Caco-2 (cell line): ENCODE measurements at regions not wholly inside any gene's neighbourhood (a gene's known extent, or its start where the extent isn't known, plus 50 kb on each side); places are given as distances from the start of the nearest gene placed in this dataset.

Experiments used
- BruUV-seq: library from RNA; stranded (reverse); fragments of 400-500 nt; replicated peaks from 2 replicates; lab custom pipeline; 2021; lab: Mats Ljungman, UMichigan
- CTCF ChIA-PET: fragments of 300-600 bp; sonication (Branson Sonifier 250); formaldehyde crosslinking; loops from one replicate; lab custom pipeline; 2022; ENCODE audit warnings: antibody characterized with exemption; lab: Charles Lee
- POLR2A ChIA-PET: fragments of 300-600 bp; sonication (Branson Sonifier 250); formaldehyde crosslinking; loops from one replicate; lab custom pipeline; 2022; ENCODE audit warnings: antibody characterized with exemption; lab: Charles Lee
- DNase-seq, 2 experiments: peaks; one replicate each; pipeline versions ENCODE4 v3.0.0 to v3.0.0-alpha.2; 2020 to 2022
- H3K27me3 ChIP-seq: replicated peaks from 2 replicates; pipeline ENCODE4 v1.6.0; 2011; ENCODE audit warnings: low read length; ENCODE audit not compliant: control insufficient read depth, insufficient read depth
- H3K36me3 ChIP-seq: 2 replicates; pipeline ENCODE4 v1.5.1; 2011; ENCODE audit warnings: low read length; ENCODE audit not compliant: control insufficient read depth, insufficient read depth
- H3K4me1 ChIP-seq: fragments of 250-450 bp; sonication (Bioruptor Pico); 2 replicates; pipeline ENCODE4 v1.5.1; 2020; ENCODE audit warnings: mild to moderate bottlenecking
- H3K4me3 ChIP-seq: 2 replicates; pipeline ENCODE4 v1.5.1; 2011; ENCODE audit warnings: low read depth, mild to moderate bottlenecking, control low read depth, low read length
- H3K9me3 ChIP-seq: fragments of 250-450 bp; sonication (Bioruptor Pico); 2 replicates; pipeline ENCODE4 v1.5.1; 2020; ENCODE audit warnings: mild to moderate bottlenecking, moderate library complexity
- H3K27ac Mint-ChIP-seq: one replicate; pipeline ENCODE4 v1.8.0; 2022; ENCODE audit warnings: mixed read lengths; ENCODE audit not compliant: unreplicated experiment
- H3K27me3 Mint-ChIP-seq: one replicate; pipeline ENCODE4 v1.8.0; 2022; ENCODE audit warnings: mixed read lengths; ENCODE audit not compliant: insufficient read depth, unreplicated experiment
- H3K36me3 Mint-ChIP-seq: one replicate; pipeline ENCODE4 v1.8.0; 2022; ENCODE audit warnings: mild to moderate bottlenecking, mixed read lengths; ENCODE audit not compliant: insufficient read depth, unreplicated experiment
- H3K4me1 Mint-ChIP-seq: one replicate; pipeline ENCODE4 v1.8.0; 2022; ENCODE audit warnings: low read depth, mixed read lengths; ENCODE audit not compliant: unreplicated experiment
- H3K4me3 Mint-ChIP-seq: one replicate; pipeline ENCODE4 v1.8.0; 2022; ENCODE audit warnings: mild to moderate bottlenecking, moderate library complexity, mixed read lengths; ENCODE audit not compliant: unreplicated experiment
- H3K9me3 Mint-ChIP-seq: one replicate; pipeline ENCODE4 v1.8.0; 2022; ENCODE audit warnings: mixed read lengths; ENCODE audit not compliant: unreplicated experiment
- intact Hi-C: fragments of 100-400 bp; cut with micrococcal nuclease; formaldehyde crosslinking; loops from one replicate; pipeline ENCODE4 v1.10.0; 2022; ENCODE audit not compliant: unreplicated experiment
- TF ChIP-seq, protein P1 (sequence below), 2 experiments: fragments of 200-600 bp in 1 of 2; IDR thresholded peaks; 1 replicate in 1 of 2; 2 replicates in 1 of 2; pipeline versions ENCODE4 v1.5.1 to v1.8.0; 2011 to 2022; ENCODE audit warnings: antibody characterized with exemption in 1 of 2, control low read depth in 1 of 2, inconsistent platforms in 1 of 2, low read depth in 1 of 2, low read length in 1 of 2, mild to moderate bottlenecking in 1 of 2, moderate library complexity in 1 of 2; ENCODE audit not compliant: insufficient read depth in 1 of 2, severe bottlenecking in 1 of 2, unreplicated experiment in 1 of 2

GRCh38 chr6:72530750-72531149 is 91.1 kb upstream of the KCNQ5 start:
- TF ChIP-seq, protein P1, sequence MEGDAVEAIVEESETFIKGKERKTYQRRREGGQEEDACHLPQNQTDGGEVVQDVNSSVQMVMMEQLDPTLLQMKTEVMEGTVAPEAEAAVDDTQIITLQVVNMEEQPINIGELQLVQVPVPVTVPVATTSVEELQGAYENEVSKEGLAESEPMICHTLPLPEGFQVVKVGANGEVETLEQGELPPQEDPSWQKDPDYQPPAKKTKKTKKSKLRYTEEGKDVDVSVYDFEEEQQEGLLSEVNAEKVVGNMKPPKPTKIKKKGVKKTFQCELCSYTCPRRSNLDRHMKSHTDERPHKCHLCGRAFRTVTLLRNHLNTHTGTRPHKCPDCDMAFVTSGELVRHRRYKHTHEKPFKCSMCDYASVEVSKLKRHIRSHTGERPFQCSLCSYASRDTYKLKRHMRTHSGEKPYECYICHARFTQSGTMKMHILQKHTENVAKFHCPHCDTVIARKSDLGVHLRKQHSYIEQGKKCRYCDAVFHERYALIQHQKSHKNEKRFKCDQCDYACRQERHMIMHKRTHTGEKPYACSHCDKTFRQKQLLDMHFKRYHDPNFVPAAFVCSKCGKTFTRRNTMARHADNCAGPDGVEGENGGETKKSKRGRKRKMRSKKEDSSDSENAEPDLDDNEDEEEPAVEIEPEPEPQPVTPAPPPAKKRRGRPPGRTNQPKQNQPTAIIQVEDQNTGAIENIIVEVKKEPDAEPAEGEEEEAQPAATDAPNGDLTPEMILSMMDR (IDR thresholded peaks at IDR 0.05; ENCODE audit: insufficient read depth in 1 of 2, low read depth in 1 of 2, low read length in 1 of 2, severe bottlenecking in 1 of 2, unreplicated experiment in 1 of 2): no peak
- ChIA-PET CTCF (no interaction called here), POLR2A (no interaction called here)
- no peaks in the 10 kb centered on the region for H3K9me3 ChIP-seq
- H3K36me3 ChIP-seq: no peaks in the 10 kb centered on the region
- no peaks in the 10 kb centered on the region for H3K36me3 Mint-ChIP-seq
- no TSS peak for BruUV-seq
- no peak overlapping the region for H3K4me3 ChIP-seq
- H3K27me3 Mint-ChIP-seq: no peaks in the 10 kb centered on the region
- DNase-seq: no peak
- intact Hi-C loops: no loop called here
- peaks cover 30% of the 10 kb centered on the region for H3K4me1 Mint-ChIP-seq
- no peak overlapping the region for H3K27ac Mint-ChIP-seq
- H3K27me3 ChIP-seq: no peaks in the 10 kb centered on the region
- H3K9me3 Mint-ChIP-seq: no peaks in the 10 kb centered on the region
- H3K4me1 ChIP-seq: peaks cover 26% of the 10 kb centered on the region
- no peak overlapping the region for H3K4me3 Mint-ChIP-seq

DNA sequence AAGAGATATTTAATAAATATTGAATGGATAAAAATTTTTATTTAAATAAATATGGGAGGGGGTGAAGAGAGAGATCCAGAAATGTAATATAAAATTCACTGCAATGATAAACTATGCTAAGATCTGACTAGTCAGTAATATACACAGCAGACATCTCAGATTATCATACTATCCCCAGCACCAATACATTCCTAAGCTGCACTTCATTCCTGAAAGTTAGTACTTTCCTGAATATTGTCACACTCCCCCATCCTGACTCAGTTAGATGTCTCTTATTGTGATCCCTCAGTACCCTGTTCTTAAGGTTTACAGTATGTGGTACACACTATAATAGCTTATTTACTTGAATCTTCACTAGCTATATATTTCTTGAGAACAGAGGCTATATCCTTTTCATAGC is 88.3 kb upstream of the KCNQ5 start:
- TF ChIP-seq, protein P1 (IDR thresholded peaks at IDR 0.05; ENCODE audit: insufficient read depth in 1 of 2, low read depth in 1 of 2, low read length in 1 of 2, severe bottlenecking in 1 of 2, unreplicated experiment in 1 of 2): no peak
- DNase-seq: no peak
- no peaks in the 10 kb centered on the region for H3K27me3 Mint-ChIP-seq
- Histone ChIP-seq H3K4me1 (peaks cover 36% of the 10 kb centered on the region), H3K4me3 (no peak overlapping the region), H3K36me3 (no peaks in the 10 kb centered on the region), H3K9me3 (no peaks in the 10 kb centered on the region), H3K27me3 (no peaks in the 10 kb centered on the region)
- no peaks in the 10 kb centered on the region for H3K9me3 Mint-ChIP-seq
- ChIA-PET POLR2A (no interaction called here), CTCF (no interaction called here)
- no TSS peak for BruUV-seq
- H3K4me1 Mint-ChIP-seq: peaks cover 30% of the 10 kb centered on the region
- peak overlapping the region; percentile 17 for H3K27ac Mint-ChIP-seq
- H3K36me3 Mint-ChIP-seq: no peaks in the 10 kb centered on the region
- intact Hi-C loops: no loop called here
- no peak overlapping the region for H3K4me3 Mint-ChIP-seq

DNA sequence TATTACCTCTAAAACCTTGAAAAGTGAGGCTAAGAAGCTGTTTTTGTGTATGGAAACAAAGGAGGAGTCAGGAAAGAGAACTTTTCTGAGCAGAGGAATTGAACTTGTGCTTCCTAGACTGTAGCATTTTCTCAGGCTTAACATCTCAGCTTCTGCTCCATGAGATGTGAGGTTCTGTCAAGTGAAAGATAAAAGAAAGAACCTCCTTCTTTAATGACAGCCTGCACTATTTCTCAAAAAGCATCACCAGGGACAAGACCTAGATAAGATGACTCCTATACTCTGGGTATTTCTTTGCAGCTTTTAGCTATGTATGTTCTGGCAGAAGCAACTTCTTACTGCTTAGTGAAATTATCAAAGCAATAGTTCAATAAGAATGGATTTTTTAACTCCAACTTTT is 87.6 kb upstream of the KCNQ5 start:
- POLR2A ChIA-PET: no interaction called here
- intact Hi-C loops: no loop called here
- Mint-ChIP-seq H3K36me3 (no peaks in the 10 kb centered on the region), H3K27ac (peak overlapping the region; percentile 17), H3K4me1 (peaks cover 30% of the 10 kb centered on the region), H3K9me3 (peaks cover 1% of the 10 kb centered on the region), H3K4me3 (no peak overlapping the region), H3K27me3 (no peaks in the 10 kb centered on the region)
- no peaks in the 10 kb centered on the region for H3K9me3 ChIP-seq
- BruUV-seq: no TSS peak
- TF ChIP-seq, protein P1 (IDR thresholded peaks at IDR 0.05; ENCODE audit: insufficient read depth in 1 of 2, low read depth in 1 of 2, low read length in 1 of 2, severe bottlenecking in 1 of 2, unreplicated experiment in 1 of 2): no peak
- DNase-seq: no peak
- CTCF ChIA-PET: no interaction called here
- no peaks in the 10 kb centered on the region for H3K36me3 ChIP-seq
- H3K4me3 ChIP-seq: no peak overlapping the region
- peaks cover 36% of the 10 kb centered on the region for H3K4me1 ChIP-seq
- no peaks in the 10 kb centered on the region for H3K27me3 ChIP-seq
